Gastrocnemius medialis (tissue), 4 donors: ENCODE measurements at regions not wholly inside any gene's neighbourhood (a gene's known extent, or its start where the extent isn't known, plus 50 kb on each side); places are given as distances from the start of the nearest gene placed in this dataset.

Experiments used
- POLR2A ChIP-seq, 2 donors: fragments of 450-650 bp; IDR thresholded peaks; one replicate each; pipeline ENCODE4 v1.6.1; 2017; ENCODE audit warnings: antibody characterized with exemption in 2 of 2, mild to moderate bottlenecking in 2 of 2, moderate library complexity in 2 of 2
- TF ChIP-seq, protein P1 (sequence below), 5 experiments: fragments of 450-650 bp in 3 of 5; fragments of 200-600 bp in 2 of 5; sonication (generic) in 2 of 5; IDR thresholded peaks in 4 of 5; conservative IDR thresholded peaks in 1 of 5; 1 replicate in 4 of 5; 2 replicates in 1 of 5; pipeline ENCODE4 v1.5.1; 2016 to 2019; ENCODE audit warnings: antibody characterized with exemption in 5 of 5, mild to moderate bottlenecking in 3 of 5, moderate library complexity in 3 of 5

DNA sequence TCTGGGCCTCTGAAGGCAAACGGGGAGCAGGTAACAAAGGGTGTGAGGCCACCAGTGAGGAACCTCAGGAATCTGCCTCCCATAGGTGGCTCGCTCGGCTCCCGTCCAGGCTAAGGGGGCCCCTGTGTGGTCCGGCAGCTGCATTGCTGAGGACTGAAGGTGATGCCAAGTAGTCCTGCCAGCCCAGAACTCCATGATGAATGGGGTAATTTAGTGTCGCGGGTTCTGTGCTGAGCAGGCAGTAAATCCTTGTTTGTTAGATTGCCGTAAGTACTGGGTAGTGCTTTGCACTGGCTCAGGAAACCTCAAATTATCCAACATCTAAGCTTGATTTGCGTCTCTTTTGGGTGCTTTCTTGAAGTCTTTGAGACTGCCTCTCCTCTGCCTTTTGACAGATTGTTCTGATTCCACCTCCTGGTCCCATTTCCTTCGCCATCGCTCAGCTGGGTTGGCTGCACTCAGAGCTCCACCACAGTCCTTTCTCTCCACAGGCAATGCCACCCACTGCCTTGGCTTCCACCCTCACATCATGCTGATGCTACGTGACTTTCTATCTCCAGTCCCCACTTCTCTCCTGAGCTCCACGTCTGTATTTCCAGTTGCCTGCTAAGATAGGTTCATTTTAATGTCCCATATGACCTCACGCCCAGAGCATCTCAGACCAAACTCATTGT lies 392.0 kb downstream of the FUT8 start:
- TF ChIP-seq, protein P1, sequence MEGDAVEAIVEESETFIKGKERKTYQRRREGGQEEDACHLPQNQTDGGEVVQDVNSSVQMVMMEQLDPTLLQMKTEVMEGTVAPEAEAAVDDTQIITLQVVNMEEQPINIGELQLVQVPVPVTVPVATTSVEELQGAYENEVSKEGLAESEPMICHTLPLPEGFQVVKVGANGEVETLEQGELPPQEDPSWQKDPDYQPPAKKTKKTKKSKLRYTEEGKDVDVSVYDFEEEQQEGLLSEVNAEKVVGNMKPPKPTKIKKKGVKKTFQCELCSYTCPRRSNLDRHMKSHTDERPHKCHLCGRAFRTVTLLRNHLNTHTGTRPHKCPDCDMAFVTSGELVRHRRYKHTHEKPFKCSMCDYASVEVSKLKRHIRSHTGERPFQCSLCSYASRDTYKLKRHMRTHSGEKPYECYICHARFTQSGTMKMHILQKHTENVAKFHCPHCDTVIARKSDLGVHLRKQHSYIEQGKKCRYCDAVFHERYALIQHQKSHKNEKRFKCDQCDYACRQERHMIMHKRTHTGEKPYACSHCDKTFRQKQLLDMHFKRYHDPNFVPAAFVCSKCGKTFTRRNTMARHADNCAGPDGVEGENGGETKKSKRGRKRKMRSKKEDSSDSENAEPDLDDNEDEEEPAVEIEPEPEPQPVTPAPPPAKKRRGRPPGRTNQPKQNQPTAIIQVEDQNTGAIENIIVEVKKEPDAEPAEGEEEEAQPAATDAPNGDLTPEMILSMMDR (IDR thresholded peaks at IDR 0.05 in 4 of 5, conservative IDR thresholded peaks at IDR 0.05 in 1 of 5) = no peak
- TF ChIP-seq POLR2A (IDR thresholded peaks at IDR 0.05) = no peak
